Ovary (tissue), 7 donors: ENCODE measurements at regions not wholly inside any gene's neighbourhood (a gene's known extent, or its start where the extent isn't known, plus 50 kb on each side); places are given as distances from the start of the nearest gene placed in this dataset.

ENCODE experiments used
- DNase-seq, 5 donors: peaks; one replicate each; pipeline ENCODE4 v3.0.0-alpha.2; 2019 to 2020
- H3K27ac ChIP-seq, 2 donors: fragments of 200-600 bp; one replicate each; pipeline versions ENCODE4 v1.5.1 to v1.8.0; 2019 to 2022
- H3K27me3 ChIP-seq: fragments of 200-600 bp; one replicate; pipeline ENCODE4 v1.8.0; 2022
- H3K36me3 ChIP-seq: fragments of 200-600 bp; sonication (generic); one replicate; pipeline ENCODE4 v1.5.1; 2019
- H3K4me1 ChIP-seq: one replicate; pipeline ENCODE4 v1.8.1; 2013; ENCODE audit warnings: mild to moderate bottlenecking, moderate library complexity; ENCODE audit not compliant: insufficient read depth
- H3K4me3 ChIP-seq: fragments of 200-600 bp; sonication (generic); one replicate; pipeline ENCODE4 v1.5.1; 2017
- H3K9me3 ChIP-seq, 2 donors: fragments of 200-600 bp in 1 of 2; sonication (generic) in 1 of 2; one replicate each; pipeline versions ENCODE4 v1.5.1 to v1.8.1; 2013 to 2019; ENCODE audit warnings: mild to moderate bottlenecking in 1 of 2, moderate library complexity in 1 of 2
- CTCF ChIP-seq, 3 donors: fragments of 450-650 bp in 2 of 3; fragments of 200-600 bp in 1 of 3; IDR thresholded peaks; one replicate each; pipeline versions ENCODE4 v1.5.1 to v1.8.0; 2016 to 2022; ENCODE audit warnings: antibody characterized with exemption in 3 of 3, mild to moderate bottlenecking in 1 of 3
- EP300 ChIP-seq: sonication (generic); formaldehyde crosslinking; IDR thresholded peaks from one replicate; pipeline ENCODE4 v1.6.1; 2017; ENCODE audit warnings: antibody characterized with exemption
- POLR2A ChIP-seq: fragments of 450-650 bp; IDR thresholded peaks from one replicate; pipeline ENCODE4 v1.6.1; 2017; ENCODE audit warnings: antibody characterized with exemption, mild to moderate bottlenecking, moderate library complexity
- WGBS, 3 donors: extraction: QIAGEN DNeasy Blood & Tissue Kit in 1 of 3; methylation state at CpG; one replicate each; pipeline versions ENCODE4 v1.1.5 to v1.1.7; 2013 to 2017; 5-methylcytosine and 5-hydroxymethylcytosine counted together
- intact Hi-C, 4 donors: fragments of 100-400 bp; cut with DNase I; formaldehyde crosslinking; loops; one replicate each; pipeline versions ENCODE4 v1.11.0 to v1.15.1; 2022 to 2023
- donor health status: DM: no; HTN: no; CAD: no; lungs with moderate emphysema.
- donor health status: DM: no; HTN: no; CAD: no.
- donor health status: Bipolar disorder and iron deficiency.
- donor health status: DM: no; HTN: no; CAD: no.
- donor health status: DM: yes; HTN: yes; CAD: no.

- no peaks in the 10 kb centered on the region for H3K36me3 ChIP-seq
- H3K4me3 ChIP-seq = no peak overlapping the region
- H3K27me3 ChIP-seq = no peaks in the 10 kb centered on the region
- DNase-seq = no peak
- H3K9me3 ChIP-seq = no peaks in the 10 kb centered on the region
- TF ChIP-seq CTCF (IDR thresholded peaks at IDR 0.05) (no peak), EP300 (no peak)
- H3K4me1 ChIP-seq = peaks cover 8% of the 10 kb centered on the region
- WGBS, 3 donors = 83 to 87% (median 85%) methylated on average over 11 of the region's 11 CpGs
- H3K27ac ChIP-seq = no peak overlapping the region
- intact Hi-C loops = no loop called here
Measured at GRCh38 chr10:25083546-25084111, 67.2 kb downstream of the THNSL1 start.

GRCh38 chr10:25084447-25084846 lies 68.0 kb downstream of the THNSL1 start:
- Histone ChIP-seq H3K4me3 (no peak overlapping the region), H3K4me1 (peaks cover 8% of the 10 kb centered on the region), H3K27ac (no peak overlapping the region), H3K27me3 (no peaks in the 10 kb centered on the region), H3K9me3 (no peaks in the 10 kb centered on the region), H3K36me3 (no peaks in the 10 kb centered on the region)
- DNase-seq = no peak
- no peak for TF ChIP-seq EP300
- TF ChIP-seq CTCF (IDR thresholded peaks at IDR 0.05) = no peak
- no peak for TF ChIP-seq POLR2A
- WGBS, 3 donors = 84 to 91% (median 88%) methylated on average over 3 of the region's 3 CpGs
- intact Hi-C loops = no loop called here

- H3K27me3 ChIP-seq = no peaks in the 10 kb centered on the region
- H3K36me3 ChIP-seq = no peaks in the 10 kb centered on the region
- H3K27ac ChIP-seq = no peak overlapping the region
- no peak for DNase-seq
- no peaks in the 10 kb centered on the region for H3K4me1 ChIP-seq
- intact Hi-C loops = no loop called here
- TF ChIP-seq POLR2A (no peak), CTCF (IDR thresholded peaks at IDR 0.05) (no peak), EP300 (no peak)
- no peaks in the 10 kb centered on the region for H3K9me3 ChIP-seq
- H3K4me3 ChIP-seq = no peak overlapping the region
Measured at GRCh38 chr10:25094590-25094989, 78.2 kb downstream of the THNSL1 start.

GRCh38 chr10:25097669-25098411 lies 77.0 kb upstream of the GPR158 start:
- no peak for DNase-seq
- no peaks in the 10 kb centered on the region for H3K27me3 ChIP-seq
- no peak overlapping the region for H3K27ac ChIP-seq
- no peaks in the 10 kb centered on the region for H3K4me1 ChIP-seq
- no peaks in the 10 kb centered on the region for H3K36me3 ChIP-seq
- no peaks in the 10 kb centered on the region for H3K9me3 ChIP-seq
- intact Hi-C loops = no loop called here
- H3K4me3 ChIP-seq = no peak overlapping the region
- TF ChIP-seq POLR2A (no peak), CTCF (IDR thresholded peaks at IDR 0.05) (no peak), EP300 (no peak)
- WGBS, 3 donors = 90 to 94% (median 92%) methylated on average over 7 of the region's 7 CpGs
